Panc1 (cell line): ENCODE measurements at regions not wholly inside any gene's neighbourhood (a gene's known extent, or its start where the extent isn't known, plus 50 kb on each side); places are given as distances from the start of the nearest gene placed in this dataset.

Source experiments
- ATAC-seq: fragments of 200-7000 bp; cut with Tn5 transposase; 2 replicates; pipeline ENCODE4 v1.9.1; 2020; ENCODE audit warnings: mild to moderate bottlenecking, moderate library complexity
- BruUV-seq: library from RNA; stranded (reverse); fragments of 400-500 nt; replicated peaks from 2 replicates; lab custom pipeline; 2021; lab: Mats Ljungman, UMichigan
- CTCF ChIA-PET: fragments of 300-600 bp; sonication (Branson Sonifier 250); formaldehyde crosslinking; loops from one replicate; lab custom pipeline; 2022; ENCODE audit warnings: antibody characterized with exemption; lab: Charles Lee
- POLR2A ChIA-PET: fragments of 300-600 bp; sonication (Branson Sonifier 250); formaldehyde crosslinking; loops from one replicate; lab custom pipeline; 2022; ENCODE audit warnings: antibody characterized with exemption; lab: Charles Lee
- DNase-seq: peaks from one replicate; pipeline ENCODE4 v3.0.0-alpha.2; 2010; ENCODE audit warnings: low read depth, low spot score
- H3K27ac ChIP-seq: 2 replicates; pipeline ENCODE4 v1.5.1; 2011; ENCODE audit warnings: mild to moderate bottlenecking, low read length, inconsistent platforms
- H3K27me3 ChIP-seq: fragments of 200-500 bp; sonication (Bioruptor generic); 2 replicates; pipeline ENCODE4 v1.6.0; 2014; ENCODE audit warnings: low read length, inconsistent platforms; ENCODE audit not compliant: control insufficient read depth, insufficient read depth
- H3K36me3 ChIP-seq: fragments of 200-500 bp; sonication (Bioruptor generic); 2 replicates; pipeline ENCODE4 v1.5.1; 2014; ENCODE audit warnings: inconsistent platforms, mild to moderate bottlenecking, low read length, moderate library complexity; ENCODE audit not compliant: control insufficient read depth, insufficient read depth
- H3K4me1 ChIP-seq: 2 replicates; pipeline ENCODE4 v1.5.1; 2011; ENCODE audit warnings: inconsistent platforms, mild to moderate bottlenecking, low read length, moderate library complexity; ENCODE audit not compliant: control insufficient read depth, insufficient read depth
- H3K4me3 ChIP-seq, 2 experiments: 2 replicates each; pipeline ENCODE4 v1.5.1; 2011 to 2012; ENCODE audit warnings: low read depth in 2 of 2, low read length in 2 of 2, mild to moderate bottlenecking in 2 of 2, inconsistent platforms in 1 of 2, moderate library complexity in 1 of 2
- H3K9me3 ChIP-seq: fragments of 200-500 bp; sonication (Bioruptor generic); 2 replicates; pipeline ENCODE4 v1.5.1; 2014; ENCODE audit warnings: low read depth, mild to moderate bottlenecking, inconsistent platforms, low read length, moderate library complexity; ENCODE audit not compliant: control insufficient read depth, insufficient read depth
- CTCF ChIP-seq: fragments of 450-650 bp; IDR thresholded peaks from 2 replicates; pipeline ENCODE4 v1.5.1; 2017; ENCODE audit warnings: mild to moderate bottlenecking
- POLR2AphosphoS5 ChIP-seq: IDR thresholded peaks from 2 replicates; pipeline ENCODE4 v1.6.1; 2012; ENCODE audit warnings: mild to moderate bottlenecking, low read depth, low read length, moderate library complexity
- REST ChIP-seq, 2 experiments: IDR thresholded peaks; 2 replicates each; pipeline ENCODE4 v1.6.1; 2011 to 2012; ENCODE audit warnings: low read depth in 2 of 2, control low read depth in 1 of 2, low read length in 1 of 2, mild to moderate bottlenecking in 1 of 2, moderate library complexity in 1 of 2; ENCODE audit not compliant: insufficient read depth in 1 of 2
- SIN3A ChIP-seq: IDR thresholded peaks from 2 replicates; pipeline ENCODE4 v1.6.1; 2012; ENCODE audit warnings: low read depth, mild to moderate bottlenecking, low read length, moderate library complexity, borderline replicate concordance; ENCODE audit not compliant: insufficient read depth
- TCF7L2 ChIP-seq: IDR thresholded peaks from 2 replicates; pipeline ENCODE4 v1.6.1; 2011; ENCODE audit warnings: mild to moderate bottlenecking, low read depth, low read length, inconsistent platforms
- in situ Hi-C: cut with HindIII; loops from 2 replicates; pipeline ENCODE4 v1.10.0; 2016; ENCODE audit warnings: low sequenced_read_pairs, low pct_unique_long_range_greater_than_20kb
- intact Hi-C: fragments of 100-400 bp; cut with micrococcal nuclease; formaldehyde crosslinking; loops from one replicate; pipeline ENCODE4 v1.10.0; 2022; ENCODE audit not compliant: unreplicated experiment

GRCh38 chr11:32494629-32495028 is 59.3 kb upstream of the WT1 start:
- TF ChIP-seq REST (IDR thresholded peaks at IDR 0.05; ENCODE audit: insufficient read depth in 1 of 2, low read depth in 2 of 2, low read length in 1 of 2) (no peak), CTCF (no peak)
- no TSS peak for BruUV-seq
- no peak overlapping the region for H3K4me3 ChIP-seq
- no peaks in the 10 kb centered on the region for H3K9me3 ChIP-seq
- DNase-seq (no peak), ATAC-seq (no peak)
- no peaks in the 10 kb centered on the region for H3K36me3 ChIP-seq
- CTCF ChIA-PET, result no interaction called here
- in situ Hi-C loops (no loop called here), intact Hi-C loops (no loop called here)
- H3K4me1 ChIP-seq, result no peaks in the 10 kb centered on the region
- H3K27ac ChIP-seq, result no peak overlapping the region
- POLR2A ChIA-PET, result no interaction called here
- H3K27me3 ChIP-seq, result no peaks in the 10 kb centered on the region

GRCh38 chr11:32489464-32489863 is 54.1 kb upstream of the WT1 start:
- no peaks in the 10 kb centered on the region for H3K4me1 ChIP-seq
- ATAC-seq, result no peak
- TF ChIP-seq CTCF (no peak), POLR2AphosphoS5 (no peak), REST (IDR thresholded peaks at IDR 0.05; ENCODE audit: insufficient read depth in 1 of 2, low read depth in 2 of 2, low read length in 1 of 2) (no peak), SIN3A (no peak), TCF7L2 (no peak)
- no TSS peak for BruUV-seq
- ChIA-PET CTCF (interaction anchor here (0.6 kb wide), 1 partner anchor 60 kb away, joined by 3 read pairs; no protein-coding TSS in a partner anchor), POLR2A (no interaction called here)
- no peaks in the 10 kb centered on the region for H3K9me3 ChIP-seq
- in situ Hi-C loops (no loop called here), intact Hi-C loops (no loop called here)
- no peak for DNase-seq
- no peaks in the 10 kb centered on the region for H3K27me3 ChIP-seq
- no peak overlapping the region for H3K4me3 ChIP-seq
- no peaks in the 10 kb centered on the region for H3K36me3 ChIP-seq
- H3K27ac ChIP-seq, result no peak overlapping the region
